GM11168 (cell line): ENCODE measurements at regions not wholly inside any gene's neighbourhood (a gene's known extent, or its start where the extent isn't known, plus 50 kb on each side); places are given as distances from the start of the nearest gene placed in this dataset.
"Not testable (repeated sequence)": the region's sequence is repeated elsewhere in the genome, so short reads cannot be mapped to it uniquely, and the experiment has no call there.

Experiments
- in situ Hi-C: fragments of 300-500 bp; cut with MboI; formaldehyde crosslinking; loops from one replicate; pipeline ENCODE4 v1.12.0; 2022; ENCODE audit warnings: low sequenced_read_pairs; ENCODE audit not compliant: unreplicated experiment

- in situ Hi-C loops: not testable (repeated sequence)
Measured at GRCh38 chr5:176018598-176018997, 50.5 kb upstream of the THOC3 start.

GRCh38 chr5:176020852-176021251 lies 52.7 kb upstream of the THOC3 start:
- in situ Hi-C loops: not testable (repeated sequence)

GRCh38 chr5:176023535-176023934 lies 55.4 kb upstream of the THOC3 start:
- in situ Hi-C loops: not testable (repeated sequence)

GRCh38 chr5:176029445-176029844 lies 61.3 kb upstream of the THOC3 start:
- in situ Hi-C loops: not testable (repeated sequence)

- in situ Hi-C loops: not testable (repeated sequence)
Measured at GRCh38 chr5:176030361-176031117, 62.4 kb upstream of the THOC3 start.

- in situ Hi-C loops: not testable (repeated sequence)
Measured at GRCh38 chr5:176031118-176031510, 63.0 kb upstream of the THOC3 start.

GRCh38 chr5:176033186-176033585 lies 65.1 kb upstream of the THOC3 start:
- in situ Hi-C loops: not testable (repeated sequence)

GRCh38 chr5:176034407-176035200 lies 66.5 kb upstream of the THOC3 start:
- in situ Hi-C loops: not testable (repeated sequence)

GRCh38 chr5:176035201-176035530 lies 67.1 kb upstream of the THOC3 start:
- in situ Hi-C loops: not testable (repeated sequence)

- in situ Hi-C loops: not testable (repeated sequence)
Measured at GRCh38 chr5:176035816-176036308, 67.7 kb upstream of the THOC3 start.

- in situ Hi-C loops: not testable (repeated sequence)
Measured at GRCh38 chr5:176036391-176036790, 68.3 kb upstream of the THOC3 start.

- in situ Hi-C loops: not testable (repeated sequence)
Measured at GRCh38 chr5:176037190-176037589, 69.1 kb upstream of the THOC3 start.

- in situ Hi-C loops: loop anchor here (10.0 kb wide), 1 partner anchor 1755 kb away; no protein-coding TSS in a partner anchor
Measured at GRCh38 chr5:176040105-176040801, 72.1 kb upstream of the THOC3 start.

GRCh38 chr5:176041248-176041994 lies 73.3 kb upstream of the THOC3 start:
- in situ Hi-C loops: loop anchor here (10.0 kb wide), 1 partner anchor 1753 kb away; no protein-coding TSS in a partner anchor

GRCh38 chr5:176042020-176042658 lies 74.0 kb upstream of the THOC3 start:
- in situ Hi-C loops: loop anchor here (10.0 kb wide), 1 partner anchor 1753 kb away; no protein-coding TSS in a partner anchor

- in situ Hi-C loops: loop anchor here (10.0 kb wide), 1 partner anchor 1751 kb away; no protein-coding TSS in a partner anchor
Measured at GRCh38 chr5:176043252-176043829, 75.2 kb upstream of the THOC3 start.

- in situ Hi-C loops: loop anchor here (10.0 kb wide), 1 partner anchor 1751 kb away; no protein-coding TSS in a partner anchor
Measured at GRCh38 chr5:176043986-176044385, 75.9 kb upstream of the THOC3 start.

- in situ Hi-C loops: loop anchor here (10.0 kb wide), 1 partner anchor 1750 kb away; no protein-coding TSS in a partner anchor
Measured at GRCh38 chr5:176044431-176044830, 76.3 kb upstream of the THOC3 start.

- in situ Hi-C loops: loop anchor here (10.0 kb wide), 1 partner anchor 1749 kb away; no protein-coding TSS in a partner anchor
Measured at GRCh38 chr5:176045442-176045841, 77.3 kb upstream of the THOC3 start.
